ENCODE measurements at regions not wholly inside any gene's neighbourhood (a gene's known extent, or its start where the extent isn't known, plus 50 kb on each side); places are given as distances from the start of the nearest gene placed in this dataset.

- no peaks in the 10 kb centered on the region for H3K27me3 ChIP-seq
- DNase-seq (ENCODE audit: extremely low spot score in 2 of 2): no peak
- no peak overlapping the region for H3K27ac ChIP-seq
- no peaks in the 10 kb centered on the region for H3K4me1 ChIP-seq
- no peak for TF ChIP-seq CTCF (IDR thresholded peaks at IDR 0.05)
- TF ChIP-seq POLR2A (IDR thresholded peaks at IDR 0.05): no peak
- no peak for TF ChIP-seq POLR2AphosphoS5 (IDR thresholded peaks at IDR 0.05; ENCODE audit: insufficient read depth in 1 of 2, low read depth in 1 of 2)
- intact Hi-C loops (cut with DNase I): no loop called here
- no peak overlapping the region for H3K4me3 ChIP-seq
- no peaks in the 10 kb centered on the region for H3K36me3 ChIP-seq
- no peaks in the 10 kb centered on the region for H3K9me3 ChIP-seq
Measured at GRCh38 chr4:137039370-137039769, 492.9 kb downstream of the PCDH18 start.

DNA sequence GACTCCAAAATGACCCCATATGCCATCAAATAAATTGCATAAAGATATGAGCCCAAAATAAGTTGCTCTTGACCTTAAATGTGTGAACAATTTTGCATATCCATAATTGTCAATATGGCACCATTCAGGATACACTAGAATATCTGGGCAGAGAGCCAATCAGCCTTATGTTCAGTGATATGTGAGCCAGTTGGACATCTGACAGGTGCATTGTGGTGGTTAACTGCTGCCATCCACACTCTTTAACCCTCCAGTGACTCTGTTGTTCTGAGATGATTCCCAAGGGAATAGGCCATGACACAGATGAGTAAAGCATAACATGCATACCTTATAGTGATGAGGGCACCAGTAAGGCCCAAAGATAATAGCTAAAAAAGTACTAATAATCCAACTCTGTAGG is 500.1 kb downstream of the PCDH18 start:
- no peak for DNase-seq (ENCODE audit: extremely low spot score in 2 of 2)
- TF ChIP-seq CTCF (IDR thresholded peaks at IDR 0.05): no peak
- TF ChIP-seq POLR2AphosphoS5 (IDR thresholded peaks at IDR 0.05; ENCODE audit: insufficient read depth in 1 of 2, low read depth in 1 of 2): no peak
- intact Hi-C loops (cut with DNase I): no loop called here
- Histone ChIP-seq H3K4me3 (no peak overlapping the region), H3K9me3 (no peaks in the 10 kb centered on the region), H3K36me3 (no peaks in the 10 kb centered on the region), H3K27ac (no peak overlapping the region), H3K4me1 (no peaks in the 10 kb centered on the region), H3K27me3 (no peaks in the 10 kb centered on the region)

- H3K27ac ChIP-seq: no peak overlapping the region
- DNase-seq (ENCODE audit: extremely low spot score in 2 of 2): no peak
- intact Hi-C loops (cut with DNase I): no loop called here
- H3K36me3 ChIP-seq: no peaks in the 10 kb centered on the region
- H3K9me3 ChIP-seq: no peaks in the 10 kb centered on the region
- no peaks in the 10 kb centered on the region for H3K4me1 ChIP-seq
- TF ChIP-seq POLR2AphosphoS5 (IDR thresholded peaks at IDR 0.05; ENCODE audit: insufficient read depth in 1 of 2, low read depth in 1 of 2): no peak
- no peak for TF ChIP-seq CTCF (IDR thresholded peaks at IDR 0.05)
- TF ChIP-seq POLR2A (IDR thresholded peaks at IDR 0.05): no peak
- no peaks in the 10 kb centered on the region for H3K27me3 ChIP-seq
- no peak overlapping the region for H3K4me3 ChIP-seq
Measured at GRCh38 chr4:137029026-137029425, 503.3 kb downstream of the PCDH18 start.

DNA sequence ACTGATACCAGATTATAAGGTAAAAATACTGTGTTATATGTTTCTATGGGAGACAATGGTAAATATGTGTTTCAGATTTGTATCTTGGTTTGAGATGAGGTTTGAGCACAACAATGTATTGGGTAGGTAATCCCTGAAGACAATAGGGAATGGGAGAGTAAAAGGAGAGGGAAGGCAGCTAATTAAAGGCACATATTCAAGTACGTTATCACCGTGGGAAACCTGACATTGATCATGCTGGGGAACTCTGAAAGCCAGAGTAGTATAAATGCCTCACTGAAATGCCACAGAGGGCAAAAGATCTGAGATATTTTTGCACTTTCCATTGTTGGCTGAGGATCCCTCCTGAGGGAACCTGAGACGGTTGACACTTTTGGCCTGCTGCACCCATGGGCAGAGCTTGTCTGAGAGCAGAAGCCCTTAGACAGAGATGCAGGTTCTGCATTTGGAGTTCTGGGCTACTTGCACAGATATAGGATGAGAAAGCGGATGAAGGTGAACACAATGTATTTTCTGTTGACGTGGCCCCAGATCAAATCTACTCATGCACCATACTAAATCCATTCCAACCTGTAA is 506.7 kb downstream of the PCDH18 start:
- no peaks in the 10 kb centered on the region for H3K36me3 ChIP-seq
- TF ChIP-seq POLR2A (IDR thresholded peaks at IDR 0.05) (no peak), POLR2AphosphoS5 (IDR thresholded peaks at IDR 0.05; ENCODE audit: insufficient read depth in 1 of 2, low read depth in 1 of 2) (no peak), CTCF (IDR thresholded peaks at IDR 0.05) (no peak)
- no peaks in the 10 kb centered on the region for H3K4me1 ChIP-seq
- no peak overlapping the region for H3K27ac ChIP-seq
- no peaks in the 10 kb centered on the region for H3K27me3 ChIP-seq
- DNase-seq (ENCODE audit: extremely low spot score in 2 of 2): no peak
- intact Hi-C loops (cut with DNase I): no loop called here
- H3K9me3 ChIP-seq: no peaks in the 10 kb centered on the region
- H3K4me3 ChIP-seq: no peak overlapping the region

GRCh38 chr4:137015426-137016409 is 516.6 kb downstream of the PCDH18 start:
- Histone ChIP-seq H3K27ac (no peak overlapping the region), H3K36me3 (no peaks in the 10 kb centered on the region), H3K4me1 (no peaks in the 10 kb centered on the region), H3K9me3 (no peaks in the 10 kb centered on the region), H3K27me3 (no peaks in the 10 kb centered on the region), H3K4me3 (no peak overlapping the region)
- no peak for TF ChIP-seq POLR2AphosphoS5 (IDR thresholded peaks at IDR 0.05; ENCODE audit: insufficient read depth in 1 of 2, low read depth in 1 of 2)
- TF ChIP-seq CTCF (IDR thresholded peaks at IDR 0.05): no peak
- TF ChIP-seq POLR2A (IDR thresholded peaks at IDR 0.05): no peak
- intact Hi-C loops (cut with DNase I): no loop called here
- DNase-seq (ENCODE audit: extremely low spot score in 2 of 2): no peak

Data from vagina (tissue), 2 donors.